ENCODE measurements at regions not wholly inside any gene's neighbourhood (a gene's known extent, or its start where the extent isn't known, plus 50 kb on each side); places are given as distances from the start of the nearest gene placed in this dataset.

DNA sequence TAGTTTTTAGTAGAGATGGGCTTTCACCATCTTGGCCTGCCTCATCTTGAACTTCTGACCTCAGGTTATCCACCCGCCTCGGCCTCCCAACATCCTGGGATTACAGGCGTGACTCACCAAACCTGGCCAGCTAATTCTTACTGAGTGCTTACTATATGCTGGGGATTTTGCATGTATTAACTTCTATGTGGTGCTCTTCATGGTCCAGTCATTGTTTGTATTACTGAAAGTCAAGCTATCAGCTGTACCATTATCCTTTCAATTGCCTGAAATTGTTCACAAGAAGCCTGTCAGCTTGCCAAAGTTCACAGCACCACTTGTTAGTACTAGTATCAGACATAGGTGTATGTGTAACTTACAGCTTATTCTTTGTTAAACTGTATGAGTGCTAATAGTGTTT, 1272.1 kb downstream of the ARAP2 start:
- in situ Hi-C loops (cut with HindIII; ENCODE audit: low pct_unique_long_range_greater_than_20kb, low sequenced_read_pairs) (no loop called here), intact Hi-C loops (cut with micrococcal nuclease; ENCODE audit: unreplicated experiment) (no loop called here)
- no peaks in the 10 kb centered on the region for H3K4me1 ChIP-seq (ENCODE audit: control insufficient read depth, insufficient read depth, low read length)
- ATAC-seq (no peak), DNase-seq (ENCODE audit: low read depth, low spot score) (no peak)
- POLR2A ChIA-PET = no interaction called here
- no peak overlapping the region for H3K27ac ChIP-seq (ENCODE audit: low read length)
- BruUV-seq (replicated peaks) = no TSS peak
- no peaks in the 10 kb centered on the region for H3K36me3 ChIP-seq (ENCODE audit: control insufficient read depth, insufficient read depth, low read length)
- CTCF ChIA-PET = no interaction called here
- no peaks in the 10 kb centered on the region for H3K9me3 ChIP-seq (ENCODE audit: control insufficient read depth, insufficient read depth, low read depth, low read length)
- H3K4me3 ChIP-seq (ENCODE audit: low read depth in 2 of 2, low read length in 2 of 2) = no peak overlapping the region
- no peak for TF ChIP-seq SIN3A (IDR thresholded peaks at IDR 0.05; ENCODE audit: borderline replicate concordance, insufficient read depth, low read depth, low read length)
- TF ChIP-seq, protein P1, sequence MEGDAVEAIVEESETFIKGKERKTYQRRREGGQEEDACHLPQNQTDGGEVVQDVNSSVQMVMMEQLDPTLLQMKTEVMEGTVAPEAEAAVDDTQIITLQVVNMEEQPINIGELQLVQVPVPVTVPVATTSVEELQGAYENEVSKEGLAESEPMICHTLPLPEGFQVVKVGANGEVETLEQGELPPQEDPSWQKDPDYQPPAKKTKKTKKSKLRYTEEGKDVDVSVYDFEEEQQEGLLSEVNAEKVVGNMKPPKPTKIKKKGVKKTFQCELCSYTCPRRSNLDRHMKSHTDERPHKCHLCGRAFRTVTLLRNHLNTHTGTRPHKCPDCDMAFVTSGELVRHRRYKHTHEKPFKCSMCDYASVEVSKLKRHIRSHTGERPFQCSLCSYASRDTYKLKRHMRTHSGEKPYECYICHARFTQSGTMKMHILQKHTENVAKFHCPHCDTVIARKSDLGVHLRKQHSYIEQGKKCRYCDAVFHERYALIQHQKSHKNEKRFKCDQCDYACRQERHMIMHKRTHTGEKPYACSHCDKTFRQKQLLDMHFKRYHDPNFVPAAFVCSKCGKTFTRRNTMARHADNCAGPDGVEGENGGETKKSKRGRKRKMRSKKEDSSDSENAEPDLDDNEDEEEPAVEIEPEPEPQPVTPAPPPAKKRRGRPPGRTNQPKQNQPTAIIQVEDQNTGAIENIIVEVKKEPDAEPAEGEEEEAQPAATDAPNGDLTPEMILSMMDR (IDR thresholded peaks at IDR 0.05) = no peak
- TF ChIP-seq, protein P2, sequence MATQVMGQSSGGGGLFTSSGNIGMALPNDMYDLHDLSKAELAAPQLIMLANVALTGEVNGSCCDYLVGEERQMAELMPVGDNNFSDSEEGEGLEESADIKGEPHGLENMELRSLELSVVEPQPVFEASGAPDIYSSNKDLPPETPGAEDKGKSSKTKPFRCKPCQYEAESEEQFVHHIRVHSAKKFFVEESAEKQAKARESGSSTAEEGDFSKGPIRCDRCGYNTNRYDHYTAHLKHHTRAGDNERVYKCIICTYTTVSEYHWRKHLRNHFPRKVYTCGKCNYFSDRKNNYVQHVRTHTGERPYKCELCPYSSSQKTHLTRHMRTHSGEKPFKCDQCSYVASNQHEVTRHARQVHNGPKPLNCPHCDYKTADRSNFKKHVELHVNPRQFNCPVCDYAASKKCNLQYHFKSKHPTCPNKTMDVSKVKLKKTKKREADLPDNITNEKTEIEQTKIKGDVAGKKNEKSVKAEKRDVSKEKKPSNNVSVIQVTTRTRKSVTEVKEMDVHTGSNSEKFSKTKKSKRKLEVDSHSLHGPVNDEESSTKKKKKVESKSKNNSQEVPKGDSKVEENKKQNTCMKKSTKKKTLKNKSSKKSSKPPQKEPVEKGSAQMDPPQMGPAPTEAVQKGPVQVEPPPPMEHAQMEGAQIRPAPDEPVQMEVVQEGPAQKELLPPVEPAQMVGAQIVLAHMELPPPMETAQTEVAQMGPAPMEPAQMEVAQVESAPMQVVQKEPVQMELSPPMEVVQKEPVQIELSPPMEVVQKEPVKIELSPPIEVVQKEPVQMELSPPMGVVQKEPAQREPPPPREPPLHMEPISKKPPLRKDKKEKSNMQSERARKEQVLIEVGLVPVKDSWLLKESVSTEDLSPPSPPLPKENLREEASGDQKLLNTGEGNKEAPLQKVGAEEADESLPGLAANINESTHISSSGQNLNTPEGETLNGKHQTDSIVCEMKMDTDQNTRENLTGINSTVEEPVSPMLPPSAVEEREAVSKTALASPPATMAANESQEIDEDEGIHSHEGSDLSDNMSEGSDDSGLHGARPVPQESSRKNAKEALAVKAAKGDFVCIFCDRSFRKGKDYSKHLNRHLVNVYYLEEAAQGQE (IDR thresholded peaks at IDR 0.05; ENCODE audit: insufficient read depth in 1 of 2, low read depth in 2 of 2, low read length in 1 of 2) = no peak
- no peak for TF ChIP-seq POLR2AphosphoS5 (IDR thresholded peaks at IDR 0.05; ENCODE audit: low read depth, low read length)
- TF ChIP-seq TCF7L2 (IDR thresholded peaks at IDR 0.05; ENCODE audit: low read depth, low read length) = no peak
- no peaks in the 10 kb centered on the region for H3K27me3 ChIP-seq (ENCODE audit: control insufficient read depth, insufficient read depth, low read length)

DNA sequence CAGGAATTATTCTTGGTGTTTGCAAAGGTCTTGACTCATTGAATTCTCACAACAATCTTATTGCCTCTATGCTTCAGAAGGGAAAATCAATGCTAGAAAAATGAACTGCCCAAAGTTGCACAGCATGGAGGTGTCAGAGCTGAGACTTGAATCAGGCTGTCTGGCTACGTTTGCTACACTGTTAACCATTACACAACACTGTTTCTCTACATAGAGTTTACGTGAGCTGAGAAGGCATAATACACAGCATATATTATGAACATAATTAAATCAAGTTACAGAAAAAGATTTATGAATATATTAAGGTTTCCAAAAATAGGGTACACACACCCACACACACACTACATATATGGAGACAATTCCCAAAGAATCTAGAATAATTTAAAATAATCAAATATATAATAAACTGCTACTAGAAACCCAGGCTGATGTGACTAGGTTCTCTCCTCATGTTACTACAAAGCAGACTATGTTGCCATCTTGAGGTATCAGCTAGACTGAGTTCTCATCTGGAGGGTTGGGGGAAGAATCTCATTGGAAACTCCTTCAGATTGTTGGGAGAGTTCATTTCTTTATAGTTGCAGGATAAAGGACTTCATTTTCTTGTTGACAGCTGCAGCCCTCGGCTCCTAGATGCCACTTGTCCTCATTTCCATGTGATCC, 1270.5 kb downstream of the ARAP2 start:
- Histone ChIP-seq H3K27ac (ENCODE audit: low read length) (no peak overlapping the region), H3K4me1 (ENCODE audit: control insufficient read depth, insufficient read depth, low read length) (no peaks in the 10 kb centered on the region), H3K36me3 (ENCODE audit: control insufficient read depth, insufficient read depth, low read length) (no peaks in the 10 kb centered on the region), H3K9me3 (ENCODE audit: control insufficient read depth, insufficient read depth, low read depth, low read length) (no peaks in the 10 kb centered on the region), H3K4me3 (ENCODE audit: low read depth in 2 of 2, low read length in 2 of 2) (no peak overlapping the region), H3K27me3 (ENCODE audit: control insufficient read depth, insufficient read depth, low read length) (no peaks in the 10 kb centered on the region)
- ChIA-PET POLR2A (no interaction called here), CTCF (no interaction called here)
- no peak for ATAC-seq
- TF ChIP-seq, protein P1 (IDR thresholded peaks at IDR 0.05) = no peak
- TF ChIP-seq, protein P2 (IDR thresholded peaks at IDR 0.05; ENCODE audit: insufficient read depth in 1 of 2, low read depth in 2 of 2, low read length in 1 of 2) = no peak
- TF ChIP-seq POLR2AphosphoS5 (IDR thresholded peaks at IDR 0.05; ENCODE audit: low read depth, low read length) (no peak), TCF7L2 (IDR thresholded peaks at IDR 0.05; ENCODE audit: low read depth, low read length) (no peak), SIN3A (IDR thresholded peaks at IDR 0.05; ENCODE audit: borderline replicate concordance, insufficient read depth, low read depth, low read length) (no peak)
- in situ Hi-C loops (cut with HindIII; ENCODE audit: low pct_unique_long_range_greater_than_20kb, low sequenced_read_pairs) (no loop called here), intact Hi-C loops (cut with micrococcal nuclease; ENCODE audit: unreplicated experiment) (no loop called here)
- no peak for DNase-seq (ENCODE audit: low read depth, low spot score)
- BruUV-seq (replicated peaks) = no TSS peak

Measured in Panc1 (cell line).